HG03064 (cell line): ENCODE measurements at regions not wholly inside any gene's neighbourhood (a gene's known extent, or its start where the extent isn't known, plus 50 kb on each side); places are given as distances from the start of the nearest gene placed in this dataset.
"Not testable (repeated sequence)": the region's sequence is repeated elsewhere in the genome, so short reads cannot be mapped to it uniquely, and the experiment has no call there.

Source experiments
- ATAC-seq: cut with Tn5 transposase; IDR thresholded peaks from one replicate; pipeline ENCODE4 v1.9.1; 2021; ENCODE audit warnings: low read depth; ENCODE audit not compliant: unreplicated experiment

- ATAC-seq: no peak
Observed at GRCh38 chr16:63146251-63146650, 1110.0 kb upstream of the CDH8 start.

GRCh38 chr16:63145411-63145810 lies 1109.2 kb upstream of the CDH8 start:
- no peak for ATAC-seq

GRCh38 chr16:63135069-63135468 lies 1098.8 kb upstream of the CDH8 start:
- no peak for ATAC-seq

GRCh38 chr16:63131503-63131902 lies 1095.3 kb upstream of the CDH8 start:
- ATAC-seq: no peak

GRCh38 chr16:63130942-63131341 lies 1094.7 kb upstream of the CDH8 start:
- no peak for ATAC-seq

- ATAC-seq: no peak
Observed at GRCh38 chr16:63129411-63130125, 1093.3 kb upstream of the CDH8 start.

- not testable (repeated sequence) for ATAC-seq
Observed at GRCh38 chr16:63119905-63120304, 1083.7 kb upstream of the CDH8 start.

GRCh38 chr16:63100082-63100481 lies 1063.8 kb upstream of the CDH8 start:
- no peak for ATAC-seq

GRCh38 chr16:63096857-63097256 lies 1060.6 kb upstream of the CDH8 start:
- ATAC-seq: no peak

- no peak for ATAC-seq
Observed at GRCh38 chr16:63092736-63093135, 1056.5 kb upstream of the CDH8 start.

- no peak for ATAC-seq
Observed at GRCh38 chr16:63082101-63082500, 1045.9 kb upstream of the CDH8 start.

GRCh38 chr16:63080746-63081145 lies 1044.5 kb upstream of the CDH8 start:
- ATAC-seq: no peak

- ATAC-seq: no peak
Observed at GRCh38 chr16:63069047-63069446, 1032.8 kb upstream of the CDH8 start.

GRCh38 chr16:63067141-63067540 lies 1030.9 kb upstream of the CDH8 start:
- no peak for ATAC-seq

- no peak for ATAC-seq
Observed at GRCh38 chr16:63066552-63066951, 1030.3 kb upstream of the CDH8 start.

- no peak for ATAC-seq
Observed at GRCh38 chr16:63061319-63061718, 1025.1 kb upstream of the CDH8 start.

GRCh38 chr16:63059676-63060075 lies 1023.4 kb upstream of the CDH8 start:
- ATAC-seq: no peak

GRCh38 chr16:63057341-63057740 lies 1021.1 kb upstream of the CDH8 start:
- ATAC-seq: no peak

GRCh38 chr16:63050391-63050790 lies 1014.2 kb upstream of the CDH8 start:
- ATAC-seq: no peak

- no peak for ATAC-seq
Observed at GRCh38 chr16:63038397-63039106, 1002.3 kb upstream of the CDH8 start.

GRCh38 chr16:63037761-63038396 lies 1001.6 kb upstream of the CDH8 start:
- ATAC-seq: no peak
